ENCODE measurements at regions not wholly inside any gene's neighbourhood (a gene's known extent, or its start where the extent isn't known, plus 50 kb on each side); places are given as distances from the start of the nearest gene placed in this dataset.
"Not testable (repeated sequence)": the region's sequence is repeated elsewhere in the genome, so short reads cannot be mapped to it uniquely, and the experiment has no call there.

DNA sequence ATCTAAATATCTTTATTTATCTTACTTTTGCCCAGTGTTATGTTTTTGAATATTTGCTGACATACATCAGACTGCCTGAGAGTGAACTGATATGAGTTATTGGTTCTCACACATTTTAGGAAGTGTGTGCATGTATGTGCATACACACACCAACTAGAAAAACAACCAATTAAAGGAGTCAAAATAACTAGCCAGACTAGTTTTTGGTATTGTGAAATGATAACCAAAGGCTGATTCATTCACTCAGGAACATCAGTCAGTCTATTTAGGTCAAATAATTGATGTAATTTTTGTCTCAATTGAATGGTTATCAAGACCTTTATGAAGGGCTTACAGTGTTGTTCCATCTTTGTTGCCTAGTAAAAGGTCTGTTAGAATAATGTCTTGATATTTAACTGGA lies 369.3 kb upstream of the VRK2 start:
- no peak for DNase-seq (ENCODE audit: low read depth, low spot score)
- in situ Hi-C loops (cut with HindIII; ENCODE audit: low pct_unique_long_range_greater_than_20kb, low sequenced_read_pairs): no loop called here

DNA sequence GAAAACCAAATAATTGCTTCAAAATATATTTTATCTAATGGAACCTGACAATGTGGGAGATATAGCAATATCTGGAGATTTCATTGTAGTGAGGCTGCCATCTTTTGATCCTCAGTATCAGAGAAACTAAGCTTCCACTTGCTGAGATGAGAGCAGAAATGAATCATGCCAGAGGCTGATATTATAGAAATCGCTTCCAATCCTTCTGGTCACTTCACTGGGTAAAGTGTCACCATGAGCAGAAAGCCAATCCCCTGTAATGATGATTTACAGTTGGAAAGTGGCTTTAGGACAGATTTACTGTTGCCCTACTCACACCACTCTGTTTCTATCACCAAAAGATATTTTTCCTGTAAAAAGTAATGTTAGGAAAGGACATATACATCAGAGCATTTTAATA lies 365.0 kb upstream of the VRK2 start:
- in situ Hi-C loops (cut with HindIII; ENCODE audit: low pct_unique_long_range_greater_than_20kb, low sequenced_read_pairs): no loop called here

DNA sequence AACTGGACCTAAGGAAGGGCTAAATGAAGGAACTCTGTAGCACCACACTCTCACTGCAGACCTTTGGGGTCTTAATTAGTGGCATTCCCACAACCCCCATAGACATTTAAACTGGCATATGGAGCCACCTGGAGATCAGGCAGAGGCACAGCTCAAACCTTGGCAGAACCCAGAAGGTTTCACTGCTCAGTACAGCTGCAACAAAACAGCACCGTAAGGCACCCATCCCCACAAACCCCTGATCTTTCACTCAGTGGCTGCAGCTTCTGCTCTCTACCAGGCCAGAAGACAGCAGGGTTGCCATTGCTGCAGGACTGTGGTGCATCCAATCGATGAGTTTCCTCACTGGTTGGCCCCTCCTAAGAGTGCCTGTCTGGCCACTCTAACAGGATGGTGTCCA lies 361.6 kb upstream of the VRK2 start:
- in situ Hi-C loops (cut with HindIII; ENCODE audit: low pct_unique_long_range_greater_than_20kb, low sequenced_read_pairs): no loop called here
- no peak for DNase-seq (ENCODE audit: low read depth, low spot score)

More for the DNA sequence above, 365.0 kb upstream of the VRK2 start:
- DNase-seq (ENCODE audit: low read depth, low spot score): no peak

DNA sequence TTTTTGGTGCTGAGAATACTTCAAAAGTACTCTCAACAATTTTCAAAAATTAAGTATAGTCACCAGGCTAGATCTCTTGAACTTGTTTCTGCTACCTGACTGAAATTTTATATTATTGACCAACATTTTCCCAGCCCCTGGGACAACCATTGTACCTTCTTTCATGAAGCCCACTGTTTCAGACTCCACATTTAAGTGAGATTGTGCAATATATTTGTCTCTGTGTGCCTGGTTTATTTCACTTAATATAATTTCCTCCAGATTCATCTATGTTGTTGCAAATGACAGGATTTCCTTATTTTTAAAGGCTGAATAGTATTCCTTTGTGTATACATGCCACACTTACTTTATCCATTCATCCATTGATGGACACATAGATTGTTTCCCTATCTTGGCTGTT lies 354.2 kb upstream of the VRK2 start:
- DNase-seq (ENCODE audit: low read depth, low spot score): no peak
- in situ Hi-C loops (cut with HindIII; ENCODE audit: low pct_unique_long_range_greater_than_20kb, low sequenced_read_pairs): no loop called here

DNA sequence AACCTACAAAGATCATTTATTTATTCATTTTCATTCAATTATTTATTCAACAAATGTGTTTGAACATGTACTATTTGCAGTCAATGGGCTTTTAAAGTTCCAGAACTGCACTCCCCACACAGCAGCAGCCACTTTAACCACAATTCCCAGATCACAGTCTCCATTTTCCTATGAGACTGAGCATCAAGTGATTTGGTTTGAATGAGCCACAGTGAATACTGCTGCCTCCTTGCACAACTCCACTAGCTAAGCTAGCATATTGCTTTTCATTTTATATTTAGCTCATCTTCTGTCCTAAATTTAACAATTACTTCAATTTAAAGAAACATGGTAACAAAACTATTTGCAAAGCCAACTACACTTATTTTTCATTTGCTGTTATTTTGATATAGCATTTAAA lies 353.4 kb upstream of the VRK2 start:
- DNase-seq (ENCODE audit: low read depth, low spot score): no peak
- in situ Hi-C loops (cut with HindIII; ENCODE audit: low pct_unique_long_range_greater_than_20kb, low sequenced_read_pairs): no loop called here

DNA sequence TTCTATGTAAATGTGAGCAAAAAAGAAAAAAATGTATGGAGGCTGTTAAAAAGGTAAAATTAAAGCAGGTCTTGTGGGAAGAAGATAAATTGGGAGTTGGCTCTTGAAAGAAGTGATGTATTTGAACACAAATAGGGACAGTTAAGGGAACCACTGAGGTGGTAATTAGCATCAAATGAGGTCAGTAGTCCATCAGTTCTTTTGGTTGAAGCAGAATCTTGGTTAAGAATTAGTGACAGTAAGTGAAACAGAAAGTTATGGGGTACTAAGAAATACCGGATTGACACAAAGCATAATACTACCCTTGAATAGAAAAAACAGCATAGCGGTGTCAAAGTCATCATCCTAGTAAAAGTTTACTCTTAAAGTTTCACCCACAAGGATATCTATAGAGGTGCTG lies 352.6 kb upstream of the VRK2 start:
- in situ Hi-C loops (cut with HindIII; ENCODE audit: low pct_unique_long_range_greater_than_20kb, low sequenced_read_pairs): no loop called here
- DNase-seq (ENCODE audit: low read depth, low spot score): no peak

DNA sequence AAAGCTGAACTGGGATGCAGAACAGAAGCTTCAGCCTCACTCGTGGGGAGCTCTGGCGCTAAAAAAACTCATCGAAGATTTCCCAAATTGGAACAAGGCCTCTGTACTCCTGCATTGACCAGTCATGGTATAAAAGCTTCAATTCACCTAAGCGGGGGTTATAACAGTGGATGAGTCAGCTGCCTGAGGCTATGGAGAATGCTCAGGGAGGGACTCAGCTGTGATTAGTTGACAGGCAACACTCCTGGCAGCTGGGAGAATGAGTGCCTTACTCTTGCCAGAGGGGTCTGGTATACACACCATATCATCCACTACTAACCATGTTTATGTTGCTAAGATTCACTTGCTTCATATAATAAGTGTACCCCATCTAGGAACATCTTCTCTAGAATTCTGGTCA lies 350.6 kb upstream of the VRK2 start:
- in situ Hi-C loops (cut with HindIII; ENCODE audit: low pct_unique_long_range_greater_than_20kb, low sequenced_read_pairs): no loop called here
- DNase-seq (ENCODE audit: low read depth, low spot score): peak; percentile 59

DNA sequence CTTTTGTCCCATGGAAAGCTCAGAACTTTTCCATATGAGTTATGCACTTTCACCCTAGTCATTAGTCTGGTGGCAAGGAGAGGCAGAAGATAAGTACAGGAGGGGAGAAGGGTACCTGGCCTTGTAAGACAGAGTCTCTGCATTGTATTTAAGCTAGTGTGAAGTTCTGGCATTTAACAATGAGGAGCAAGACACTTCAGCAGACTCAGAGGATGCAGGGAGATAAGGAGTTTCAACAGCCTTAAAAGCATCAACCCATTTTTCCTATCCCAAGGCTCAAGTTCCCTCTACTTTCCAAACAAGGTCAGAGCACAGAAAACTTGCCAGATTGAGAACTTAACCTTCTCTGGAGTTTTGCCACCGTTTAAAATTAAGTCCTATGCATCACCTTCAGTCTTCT lies 348.2 kb upstream of the VRK2 start:
- in situ Hi-C loops (cut with HindIII; ENCODE audit: low pct_unique_long_range_greater_than_20kb, low sequenced_read_pairs): no loop called here

DNA sequence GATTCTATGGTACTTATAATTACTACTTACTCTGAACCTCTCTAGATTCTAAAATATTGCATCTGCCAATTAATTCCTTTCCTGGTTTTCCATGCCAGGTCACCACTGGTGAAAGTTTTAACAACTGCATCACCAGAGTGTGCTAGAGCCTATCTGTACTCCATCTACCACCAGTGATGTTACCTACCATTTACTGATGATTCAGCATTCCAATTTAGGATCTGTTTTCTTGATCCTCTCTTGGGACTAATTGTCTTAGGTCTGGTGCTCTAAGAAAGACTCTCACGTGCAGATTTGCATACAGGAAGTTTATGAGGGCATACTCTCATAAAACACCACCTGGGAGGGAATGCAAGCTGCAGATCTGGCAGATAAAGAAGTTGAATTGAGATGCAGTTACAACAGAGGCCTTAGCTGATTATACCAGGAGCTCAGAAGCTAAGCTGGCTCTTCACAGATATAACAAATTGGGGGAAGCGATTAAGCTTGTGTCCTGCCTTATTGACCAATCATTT lies 347.6 kb upstream of the VRK2 start:
- in situ Hi-C loops (cut with HindIII; ENCODE audit: low pct_unique_long_range_greater_than_20kb, low sequenced_read_pairs): no loop called here
- no peak for DNase-seq (ENCODE audit: low read depth, low spot score)

More for the DNA sequence above, 348.2 kb upstream of the VRK2 start:
- DNase-seq (ENCODE audit: low read depth, low spot score): no peak

DNA sequence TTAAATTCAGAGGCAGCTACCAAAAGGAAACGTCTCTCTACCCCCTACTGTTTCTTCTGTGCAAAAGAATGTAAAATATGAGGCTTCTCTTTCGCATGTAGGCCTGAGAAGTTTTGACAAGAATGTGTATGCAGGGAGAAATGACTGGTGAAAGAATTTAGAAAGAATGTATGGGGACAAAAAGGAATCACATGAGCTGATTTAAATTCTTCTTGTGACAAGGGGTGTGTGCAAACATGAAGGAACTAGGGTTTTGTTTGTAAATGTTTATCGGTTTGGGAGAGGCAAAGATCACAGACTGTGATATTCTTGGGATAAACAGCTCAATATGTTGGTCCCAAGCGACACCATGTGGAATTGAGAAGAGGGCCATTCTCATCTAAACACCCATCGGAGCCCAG lies 345.2 kb upstream of the VRK2 start:
- in situ Hi-C loops (cut with HindIII; ENCODE audit: low pct_unique_long_range_greater_than_20kb, low sequenced_read_pairs): no loop called here
- peak; percentile 55 for DNase-seq (ENCODE audit: low read depth, low spot score)

DNA sequence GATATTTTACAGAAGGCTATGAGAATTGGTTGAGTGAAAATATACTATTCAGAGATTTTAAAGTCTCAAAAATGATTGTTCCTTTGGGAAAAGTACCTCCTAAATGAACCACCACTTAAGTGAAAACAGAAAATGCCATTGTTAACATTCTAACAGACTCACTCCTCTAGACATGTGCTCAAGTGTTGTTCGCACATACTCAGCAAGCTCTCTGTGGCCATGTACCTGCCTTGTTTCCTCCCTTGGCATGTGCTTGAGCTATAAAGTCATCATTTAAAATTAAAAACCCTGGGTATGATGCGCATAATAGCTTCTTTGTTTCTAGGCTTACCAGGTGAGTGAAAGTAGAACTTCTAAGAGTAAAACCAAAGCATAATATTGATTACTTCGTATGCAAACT lies 343.2 kb upstream of the VRK2 start:
- in situ Hi-C loops (cut with HindIII; ENCODE audit: low pct_unique_long_range_greater_than_20kb, low sequenced_read_pairs): no loop called here
- no peak for DNase-seq (ENCODE audit: low read depth, low spot score)

DNA sequence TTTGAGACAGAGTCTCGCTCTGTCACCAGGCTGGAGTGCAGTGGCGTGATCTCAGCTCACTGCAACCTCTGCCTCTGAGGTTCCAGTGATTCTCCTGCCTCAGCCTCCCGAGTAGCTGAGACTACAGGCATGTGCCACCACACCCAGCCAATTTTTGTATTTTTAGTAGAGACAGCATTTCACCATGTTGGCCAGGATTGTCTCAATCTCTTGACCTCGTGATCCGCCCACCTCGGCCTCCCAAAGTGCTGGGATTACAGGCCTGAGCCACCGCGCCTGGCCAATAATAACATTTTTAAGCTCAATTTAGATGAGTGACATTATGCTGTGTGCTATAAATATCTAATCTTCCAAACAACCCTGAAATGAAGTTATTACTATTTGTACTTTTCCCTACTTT lies 338.8 kb upstream of the VRK2 start:
- in situ Hi-C loops (cut with HindIII; ENCODE audit: low pct_unique_long_range_greater_than_20kb, low sequenced_read_pairs); DNase-seq (ENCODE audit: low read depth, low spot score): not testable (repeated sequence)

DNA sequence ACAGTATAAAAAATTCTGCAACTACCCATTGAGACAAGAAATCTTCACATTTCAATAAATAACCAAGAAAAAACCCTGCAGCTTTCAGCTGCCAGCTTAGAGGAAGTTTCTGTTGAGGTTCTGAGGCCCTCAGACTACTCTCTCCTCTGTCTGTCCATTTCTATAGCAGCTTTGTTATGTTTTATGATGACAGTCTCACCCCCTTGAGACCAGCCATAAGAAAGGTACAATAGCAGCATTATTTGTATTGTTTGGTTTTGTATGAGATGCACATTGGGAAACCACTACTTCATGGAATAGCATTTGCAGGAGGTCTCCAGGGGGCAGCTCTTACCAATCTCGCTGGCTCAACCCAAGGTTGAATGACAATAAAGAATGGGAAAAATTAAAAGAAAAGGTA lies 334.6 kb upstream of the VRK2 start:
- in situ Hi-C loops (cut with HindIII; ENCODE audit: low pct_unique_long_range_greater_than_20kb, low sequenced_read_pairs): no loop called here

DNA sequence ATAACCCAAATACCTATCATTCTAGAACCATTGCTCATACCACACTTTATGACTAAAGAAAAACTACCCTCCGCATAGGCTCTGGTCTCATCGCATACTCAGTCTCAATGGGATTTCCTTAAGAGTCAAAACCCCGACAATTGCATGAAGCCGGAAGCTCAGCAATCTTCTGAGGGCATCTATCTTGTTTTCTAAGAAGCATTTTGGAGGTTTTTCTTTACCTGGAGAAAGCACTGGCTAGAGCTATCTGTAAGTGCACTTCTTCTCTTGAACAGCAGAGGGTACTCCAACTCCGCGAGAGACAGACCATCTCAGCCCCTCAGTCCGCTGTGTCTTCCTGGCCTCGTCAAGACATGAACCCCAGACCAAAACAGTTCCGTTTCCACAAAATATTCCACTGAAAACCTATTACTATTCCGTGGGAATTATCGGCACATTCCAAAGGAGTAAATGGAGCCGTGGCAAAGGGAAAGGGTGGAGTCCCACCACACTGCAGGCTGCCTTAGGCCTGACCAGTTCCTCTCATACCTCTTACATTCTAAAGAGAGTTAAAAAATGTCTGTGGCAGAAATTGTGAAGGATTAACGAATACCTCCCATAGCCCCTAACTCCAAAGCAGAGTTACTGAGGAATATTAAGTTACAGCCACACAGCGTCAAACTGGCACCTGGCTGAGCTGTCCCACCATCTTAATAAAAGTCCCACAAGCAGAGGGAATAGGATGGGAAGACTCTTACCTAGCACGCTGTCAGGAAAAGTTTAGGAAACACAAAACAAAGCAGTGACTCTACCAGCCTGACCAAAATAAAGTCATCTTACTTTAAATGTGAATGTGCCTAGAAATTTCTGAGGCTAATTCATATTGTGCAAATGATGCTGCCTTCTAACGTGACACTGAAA lies 325.6 kb upstream of the VRK2 start:
- in situ Hi-C loops (cut with HindIII; ENCODE audit: low pct_unique_long_range_greater_than_20kb, low sequenced_read_pairs): no loop called here
- DNase-seq (ENCODE audit: low read depth, low spot score): peak; percentile 81

More for the DNA sequence above, 334.6 kb upstream of the VRK2 start:
- DNase-seq (ENCODE audit: low read depth, low spot score): peak; percentile 88

DNA sequence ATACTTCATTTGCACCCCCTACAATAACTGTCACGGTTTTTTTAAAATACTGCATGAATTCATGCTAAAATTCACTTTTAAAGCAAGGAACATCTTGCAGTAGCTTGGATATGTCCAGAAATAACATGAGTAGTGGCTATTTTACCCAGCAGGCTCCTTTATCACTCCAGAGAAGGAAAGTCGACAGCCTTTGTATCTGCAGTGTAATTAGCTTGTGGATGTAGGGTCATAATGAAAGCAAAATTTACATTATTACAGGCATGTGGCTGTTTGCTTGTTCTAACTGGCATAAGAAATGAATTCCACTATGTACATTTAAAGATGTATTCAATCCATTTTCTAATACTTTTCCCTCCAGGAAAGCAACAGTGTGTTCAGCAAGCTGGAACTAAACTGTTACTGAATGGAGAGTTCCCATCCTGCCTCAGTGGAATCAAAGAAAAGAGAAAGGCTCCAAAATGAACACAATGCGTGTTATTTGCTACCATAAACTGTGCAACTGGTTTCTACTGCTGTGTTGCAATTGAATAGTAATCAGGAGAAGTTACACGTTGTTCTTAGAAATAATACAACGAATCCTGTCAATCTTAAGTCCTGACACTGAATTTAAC lies 321.2 kb upstream of the VRK2 start:
- DNase-seq (ENCODE audit: low read depth, low spot score): no peak
- in situ Hi-C loops (cut with HindIII; ENCODE audit: low pct_unique_long_range_greater_than_20kb, low sequenced_read_pairs): no loop called here

DNA sequence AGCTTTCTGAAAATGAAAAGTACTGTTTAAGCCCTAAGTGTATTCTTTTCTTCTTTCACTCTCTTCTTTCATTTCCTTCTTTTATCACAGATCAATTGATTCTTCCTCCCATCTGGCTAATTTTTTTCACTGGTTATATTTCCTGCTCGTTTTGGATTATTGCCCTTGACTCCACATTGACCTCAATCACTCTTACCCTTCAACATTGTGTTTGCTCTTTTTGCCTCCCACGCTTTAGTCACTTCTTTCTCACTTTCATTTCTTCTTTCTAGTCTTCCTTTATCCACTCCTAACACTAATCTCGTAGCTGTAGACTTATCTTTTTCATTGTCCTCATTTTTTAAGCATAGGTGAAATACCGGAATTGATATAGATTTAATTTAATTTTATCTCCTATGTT lies 320.3 kb upstream of the VRK2 start:
- in situ Hi-C loops (cut with HindIII; ENCODE audit: low pct_unique_long_range_greater_than_20kb, low sequenced_read_pairs): no loop called here
- DNase-seq (ENCODE audit: low read depth, low spot score): no peak

DNA sequence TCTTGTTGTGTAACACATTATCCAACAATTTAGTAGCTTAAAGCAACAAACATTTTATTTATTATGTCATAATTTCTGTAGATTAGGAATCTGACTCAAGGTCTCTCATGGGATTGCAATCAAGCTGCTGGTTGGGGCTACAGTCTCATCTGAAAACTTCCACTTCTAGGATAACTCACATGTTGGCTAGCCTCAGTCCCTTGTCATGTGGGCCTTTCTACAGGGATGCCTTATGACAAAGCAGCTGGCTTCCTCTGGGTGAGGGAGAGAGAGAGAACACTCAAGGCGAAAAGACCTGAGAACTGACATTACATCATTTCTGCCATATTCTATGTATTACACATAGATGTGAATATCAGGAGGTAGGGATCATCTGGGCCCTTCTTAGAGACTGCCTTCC lies 317.9 kb upstream of the VRK2 start:
- DNase-seq (ENCODE audit: low read depth, low spot score): no peak
- in situ Hi-C loops (cut with HindIII; ENCODE audit: low pct_unique_long_range_greater_than_20kb, low sequenced_read_pairs): no loop called here

DNA sequence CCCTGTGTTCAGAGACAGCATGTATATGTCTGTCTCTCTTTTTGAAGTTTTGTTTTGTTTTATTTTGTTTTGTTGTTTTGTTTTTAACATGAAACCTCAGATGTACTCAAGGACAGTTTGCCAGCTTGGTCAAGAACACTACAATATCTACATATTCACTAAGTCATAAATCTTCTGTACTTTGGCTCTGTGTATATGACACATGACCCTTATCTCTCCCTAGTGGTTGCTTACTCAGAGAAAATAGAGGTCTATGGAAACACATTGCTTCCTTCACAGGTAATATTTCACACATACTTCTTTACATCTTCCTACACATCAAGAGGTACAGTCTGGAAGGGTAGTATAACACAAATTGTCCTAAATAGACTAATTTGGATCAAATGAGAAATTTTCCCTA lies 312.6 kb upstream of the VRK2 start:
- DNase-seq (ENCODE audit: low read depth, low spot score): no peak
- in situ Hi-C loops (cut with HindIII; ENCODE audit: low pct_unique_long_range_greater_than_20kb, low sequenced_read_pairs): no loop called here

DNA sequence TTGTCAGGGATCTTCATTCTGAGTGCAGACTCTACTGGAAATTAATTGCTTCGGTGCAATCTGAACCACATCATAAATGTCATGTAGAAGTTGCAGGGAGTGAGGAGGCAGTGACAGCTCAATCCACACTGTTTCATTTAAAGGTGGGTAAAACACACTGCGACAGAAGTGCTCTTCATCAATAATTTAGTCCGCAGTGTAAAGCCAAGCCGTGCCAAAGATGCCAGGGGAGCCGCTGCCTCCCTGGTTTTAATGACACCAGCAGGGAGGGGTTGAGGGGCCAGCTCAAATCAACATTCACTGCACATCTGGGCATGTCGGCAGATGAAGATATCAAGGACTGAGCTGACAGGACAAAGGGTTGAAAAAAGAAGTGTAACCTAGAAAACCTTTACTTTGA lies 305.7 kb upstream of the VRK2 start:
- in situ Hi-C loops (cut with HindIII; ENCODE audit: low pct_unique_long_range_greater_than_20kb, low sequenced_read_pairs): no loop called here

More for the DNA sequence above, 305.7 kb upstream of the VRK2 start:
- no peak for DNase-seq (ENCODE audit: low read depth, low spot score)

All from SK-MEL-5 (cell line).